ENCODE measurements at regions not wholly inside any gene's neighbourhood (a gene's known extent, or its start where the extent isn't known, plus 50 kb on each side); places are given as distances from the start of the nearest gene placed in this dataset.

DNA sequence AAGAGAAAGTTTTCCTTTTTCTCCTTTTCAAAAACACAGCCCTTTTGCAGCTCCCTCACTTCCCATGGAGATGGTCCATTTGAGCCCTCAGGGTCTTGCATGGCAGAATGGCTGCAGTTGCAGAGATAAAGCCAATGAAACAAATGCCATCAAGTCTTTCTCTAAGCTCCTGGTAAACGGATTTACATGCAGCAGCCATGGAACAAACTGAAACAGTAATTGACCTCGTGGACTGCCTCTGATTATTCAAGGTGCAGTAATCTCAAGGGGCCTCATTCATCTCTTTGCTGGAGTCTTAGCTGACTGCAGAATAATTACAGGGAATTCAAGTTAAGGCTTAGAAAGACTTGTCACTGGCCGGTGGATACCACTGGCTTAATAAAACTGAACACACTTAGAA lies 125.1 kb downstream of the SQOR start:
- no peak overlapping the region for H3K4me3 ChIP-seq (ENCODE audit: insufficient read depth in 1 of 2, low read depth in 1 of 2, low read length in 2 of 2)
- 50% methylated on average over 2 of the region's 3 CpGs for WGBS

DNA sequence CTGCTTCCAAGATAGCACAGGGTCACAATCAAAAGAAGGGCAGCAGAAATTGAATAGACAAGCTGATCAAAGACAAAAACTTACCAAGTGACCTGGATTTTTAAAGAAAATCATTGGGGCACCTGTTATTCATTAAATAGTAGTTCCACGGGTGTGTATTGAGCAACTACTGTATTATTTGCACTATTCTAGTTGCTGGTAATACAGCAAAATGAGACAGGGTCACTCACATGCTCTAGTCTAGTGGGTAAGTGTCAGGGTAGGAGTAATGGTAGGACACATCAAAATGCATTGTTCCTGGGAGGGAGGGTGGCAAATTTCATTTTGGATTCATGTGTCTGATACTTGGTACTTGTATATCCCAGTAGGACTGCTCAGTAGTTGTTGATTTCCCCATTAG lies 127.9 kb downstream of the SQOR start:
- Histone ChIP-seq H4K8ac (ENCODE audit: low read length) (no peak overlapping the region), H3K9ac (ENCODE audit: low read length) (no peak overlapping the region), H3K9me3 (ENCODE audit: control insufficient read depth, low read length) (no peaks in the 10 kb centered on the region), H2BK15ac (ENCODE audit: low read depth, poor library complexity, severe bottlenecking) (no peak overlapping the region), H2BK12ac (ENCODE audit: low read length in 2 of 2) (no peak overlapping the region), H2AK5ac (ENCODE audit: low read length, severe bottlenecking) (no peak overlapping the region), H3K14ac (ENCODE audit: low read length in 2 of 2) (no peak overlapping the region), H3K4me1 (ENCODE audit: control insufficient read depth, insufficient read depth, low read depth, low read length) (no peaks in the 10 kb centered on the region), H3K4ac (ENCODE audit: low read depth in 1 of 2, low read length in 2 of 2) (no peak overlapping the region), H3K27me3 (ENCODE audit: control insufficient read depth in 1 of 2, insufficient read depth in 1 of 2, low read length in 2 of 2) (no peaks in the 10 kb centered on the region), H3K4me2 (ENCODE audit: low read length, poor library complexity, severe bottlenecking) (no peak overlapping the region), H2BK120ac (ENCODE audit: low read depth, low read length) (no peak overlapping the region), H3K18ac (ENCODE audit: low read depth in 1 of 2, low read length in 2 of 2) (no peak overlapping the region), H3K23ac (ENCODE audit: low read length in 2 of 2) (no peak overlapping the region), H3K36me3 (ENCODE audit: control insufficient read depth in 1 of 2, insufficient read depth in 2 of 2, low read depth in 1 of 2, low read length in 2 of 2) (no peaks in the 10 kb centered on the region), H3K4me3 (ENCODE audit: insufficient read depth in 1 of 2, low read depth in 1 of 2, low read length in 2 of 2) (no peak overlapping the region), H2BK5ac (ENCODE audit: low read depth, low read length, poor library complexity, severe bottlenecking) (no peak overlapping the region), H4K91ac (ENCODE audit: low read length) (no peak overlapping the region), H3K27ac (ENCODE audit: low read length, poor library complexity, severe bottlenecking) (no peak overlapping the region), H2AFZ (ENCODE audit: low read depth, low read length) (no peak overlapping the region), H3K79me1 (replicated peaks; ENCODE audit: low read length, poor library complexity, severe bottlenecking) (no peaks in the 10 kb centered on the region)
- 79% methylated on average over 1 of the region's 1 CpG for WGBS
- DNase-seq, result no peak

More for the DNA sequence above, 125.1 kb downstream of the SQOR start:
- Histone ChIP-seq H2BK12ac (ENCODE audit: low read length in 2 of 2) (no peak overlapping the region), H3K27me3 (ENCODE audit: control insufficient read depth in 1 of 2, insufficient read depth in 1 of 2, low read length in 2 of 2) (no peaks in the 10 kb centered on the region), H3K4ac (ENCODE audit: low read depth in 1 of 2, low read length in 2 of 2) (no peak overlapping the region), H4K8ac (ENCODE audit: low read length) (no peak overlapping the region), H3K4me1 (ENCODE audit: control insufficient read depth, insufficient read depth, low read depth, low read length) (no peaks in the 10 kb centered on the region), H3K9ac (ENCODE audit: low read length) (no peak overlapping the region), H2BK120ac (ENCODE audit: low read depth, low read length) (no peak overlapping the region), H2BK15ac (ENCODE audit: low read depth, poor library complexity, severe bottlenecking) (no peak overlapping the region), H2AFZ (ENCODE audit: low read depth, low read length) (no peak overlapping the region), H3K79me1 (replicated peaks; ENCODE audit: low read length, poor library complexity, severe bottlenecking) (no peaks in the 10 kb centered on the region), H4K91ac (ENCODE audit: low read length) (no peak overlapping the region), H3K9me3 (ENCODE audit: control insufficient read depth, low read length) (no peaks in the 10 kb centered on the region), H3K18ac (ENCODE audit: low read depth in 1 of 2, low read length in 2 of 2) (no peak overlapping the region), H2BK5ac (ENCODE audit: low read depth, low read length, poor library complexity, severe bottlenecking) (no peak overlapping the region), H3K36me3 (ENCODE audit: control insufficient read depth in 1 of 2, insufficient read depth in 2 of 2, low read depth in 1 of 2, low read length in 2 of 2) (no peaks in the 10 kb centered on the region), H2AK5ac (ENCODE audit: low read length, severe bottlenecking) (no peak overlapping the region), H3K27ac (ENCODE audit: low read length, poor library complexity, severe bottlenecking) (no peak overlapping the region), H3K14ac (ENCODE audit: low read length in 2 of 2) (no peak overlapping the region), H3K23ac (ENCODE audit: low read length in 2 of 2) (no peak overlapping the region), H3K4me2 (ENCODE audit: low read length, poor library complexity, severe bottlenecking) (no peak overlapping the region)
- DNase-seq, result no peak

DNA sequence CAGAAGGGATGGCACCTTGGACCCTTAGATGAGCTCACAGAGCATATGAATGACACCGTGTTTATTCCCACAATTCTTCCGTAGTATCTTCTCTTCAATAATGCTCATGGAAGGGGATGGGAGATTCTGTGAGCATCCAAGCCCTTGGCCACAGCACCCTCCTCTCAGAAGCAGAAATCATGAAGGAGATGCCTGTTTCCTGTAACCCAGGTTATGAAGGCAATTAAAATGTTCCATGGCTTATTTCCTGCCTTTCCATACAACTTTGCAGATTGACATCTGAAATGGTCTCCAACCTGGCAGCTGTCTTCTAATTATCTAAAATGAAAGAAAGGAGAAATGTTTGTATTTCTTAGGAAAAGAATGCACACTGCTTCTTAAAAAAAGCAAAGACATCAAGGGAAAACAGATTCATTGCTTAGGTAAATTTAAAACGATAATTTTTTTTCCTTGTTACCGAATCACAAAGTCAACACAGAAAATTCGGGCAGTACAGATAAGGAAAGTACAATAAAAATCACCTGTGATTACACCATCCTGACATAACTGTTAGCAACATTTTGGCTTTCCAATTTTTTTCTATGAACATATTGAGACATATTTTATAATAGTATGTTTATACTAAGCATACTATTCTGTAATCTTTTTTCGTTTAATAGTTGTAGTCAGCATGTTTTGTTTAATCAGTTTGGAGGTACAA lies 128.5 kb downstream of the SQOR start:
- Histone ChIP-seq H3K36me3 (ENCODE audit: control insufficient read depth in 1 of 2, insufficient read depth in 2 of 2, low read depth in 1 of 2, low read length in 2 of 2) (no peaks in the 10 kb centered on the region), H2BK12ac (ENCODE audit: low read length in 2 of 2) (no peak overlapping the region), H3K9me3 (ENCODE audit: control insufficient read depth, low read length) (no peaks in the 10 kb centered on the region), H2BK15ac (ENCODE audit: low read depth, poor library complexity, severe bottlenecking) (no peak overlapping the region), H3K18ac (ENCODE audit: low read depth in 1 of 2, low read length in 2 of 2) (no peak overlapping the region), H2AK5ac (ENCODE audit: low read length, severe bottlenecking) (no peak overlapping the region), H2BK120ac (ENCODE audit: low read depth, low read length) (no peak overlapping the region), H2BK5ac (ENCODE audit: low read depth, low read length, poor library complexity, severe bottlenecking) (no peak overlapping the region), H3K9ac (ENCODE audit: low read length) (no peak overlapping the region), H3K4me3 (ENCODE audit: insufficient read depth in 1 of 2, low read depth in 1 of 2, low read length in 2 of 2) (no peak overlapping the region), H3K27ac (ENCODE audit: low read length, poor library complexity, severe bottlenecking) (no peak overlapping the region), H4K91ac (ENCODE audit: low read length) (no peak overlapping the region), H2AFZ (ENCODE audit: low read depth, low read length) (no peak overlapping the region), H3K23ac (ENCODE audit: low read length in 2 of 2) (no peak overlapping the region), H3K79me1 (replicated peaks; ENCODE audit: low read length, poor library complexity, severe bottlenecking) (no peaks in the 10 kb centered on the region), H3K4me1 (ENCODE audit: control insufficient read depth, insufficient read depth, low read depth, low read length) (no peaks in the 10 kb centered on the region), H3K4me2 (ENCODE audit: low read length, poor library complexity, severe bottlenecking) (no peak overlapping the region), H3K14ac (ENCODE audit: low read length in 2 of 2) (no peak overlapping the region), H3K4ac (ENCODE audit: low read depth in 1 of 2, low read length in 2 of 2) (no peak overlapping the region), H3K27me3 (ENCODE audit: control insufficient read depth in 1 of 2, insufficient read depth in 1 of 2, low read length in 2 of 2) (no peaks in the 10 kb centered on the region), H4K8ac (ENCODE audit: low read length) (no peak overlapping the region)
- DNase-seq, result no peak
- 88% methylated on average over 5 of the region's 6 CpGs for WGBS

DNA sequence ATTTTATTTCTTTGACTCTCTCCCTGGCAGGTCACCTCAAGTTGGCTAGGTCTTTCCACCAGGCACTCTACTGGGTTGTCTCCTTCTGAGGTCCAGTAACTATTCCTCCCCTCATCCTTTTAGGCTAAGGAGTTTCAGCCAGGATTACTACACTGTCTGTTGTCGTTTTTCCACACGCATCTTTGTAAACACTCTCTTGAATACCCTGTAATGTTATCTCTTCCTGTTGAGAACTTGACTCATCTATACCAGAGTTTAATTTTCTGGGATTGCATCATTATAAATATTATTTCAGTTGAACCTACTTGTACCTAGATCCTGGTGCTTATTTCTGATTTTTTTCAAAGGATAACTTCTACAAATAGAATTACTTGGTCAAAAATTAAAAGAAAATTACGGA lies 138.3 kb downstream of the SQOR start:
- Histone ChIP-seq H3K18ac (ENCODE audit: low read depth in 1 of 2, low read length in 2 of 2) (no peak overlapping the region), H2BK120ac (ENCODE audit: low read depth, low read length) (no peak overlapping the region)
- WGBS, result 100% methylated on average over 1 of the region's 3 CpGs

More for the DNA sequence above, 138.3 kb downstream of the SQOR start:
- Histone ChIP-seq H3K27ac (ENCODE audit: low read length, poor library complexity, severe bottlenecking) (no peak overlapping the region), H3K4me1 (ENCODE audit: control insufficient read depth, insufficient read depth, low read depth, low read length) (no peaks in the 10 kb centered on the region), H3K14ac (ENCODE audit: low read length in 2 of 2) (no peak overlapping the region), H3K36me3 (ENCODE audit: control insufficient read depth in 1 of 2, insufficient read depth in 2 of 2, low read depth in 1 of 2, low read length in 2 of 2) (no peaks in the 10 kb centered on the region), H3K4me2 (ENCODE audit: low read length, poor library complexity, severe bottlenecking) (no peak overlapping the region), H2AFZ (ENCODE audit: low read depth, low read length) (no peak overlapping the region), H3K9ac (ENCODE audit: low read length) (no peak overlapping the region), H3K79me1 (replicated peaks; ENCODE audit: low read length, poor library complexity, severe bottlenecking) (no peaks in the 10 kb centered on the region), H3K4me3 (ENCODE audit: insufficient read depth in 1 of 2, low read depth in 1 of 2, low read length in 2 of 2) (no peak overlapping the region), H4K8ac (ENCODE audit: low read length) (no peak overlapping the region), H2BK15ac (ENCODE audit: low read depth, poor library complexity, severe bottlenecking) (no peak overlapping the region), H4K91ac (ENCODE audit: low read length) (no peak overlapping the region), H3K9me3 (ENCODE audit: control insufficient read depth, low read length) (peaks cover 4% of the 10 kb centered on the region), H2BK5ac (ENCODE audit: low read depth, low read length, poor library complexity, severe bottlenecking) (no peak overlapping the region), H3K27me3 (ENCODE audit: control insufficient read depth in 1 of 2, insufficient read depth in 1 of 2, low read length in 2 of 2) (no peaks in the 10 kb centered on the region), H2BK12ac (ENCODE audit: low read length in 2 of 2) (no peak overlapping the region), H2AK5ac (ENCODE audit: low read length, severe bottlenecking) (no peak overlapping the region), H3K23ac (ENCODE audit: low read length in 2 of 2) (no peak overlapping the region), H3K4ac (ENCODE audit: low read depth in 1 of 2, low read length in 2 of 2) (no peak overlapping the region)
- no peak for DNase-seq
